Rectal smooth muscle tissue (tissue), 1 donor: ENCODE measurements at regions not wholly inside any gene's neighbourhood (a gene's known extent, or its start where the extent isn't known, plus 50 kb on each side); places are given as distances from the start of the nearest gene placed in this dataset.

Experiments used
- H3K27ac ChIP-seq: one replicate; pipeline ENCODE4 v1.7.0; 2013; ENCODE audit warnings: low read depth, low read length, inconsistent platforms
- H3K27me3 ChIP-seq: one replicate; pipeline ENCODE4 v1.7.0; 2013; ENCODE audit warnings: low read length; ENCODE audit not compliant: control insufficient read depth, insufficient read depth
- H3K36me3 ChIP-seq: one replicate; pipeline ENCODE4 v1.7.0; 2013; ENCODE audit warnings: low read length; ENCODE audit not compliant: control insufficient read depth, insufficient read depth
- H3K4me1 ChIP-seq: one replicate; pipeline ENCODE4 v1.7.0; 2013; ENCODE audit warnings: low read length; ENCODE audit not compliant: control insufficient read depth, insufficient read depth
- H3K4me3 ChIP-seq: one replicate; pipeline ENCODE4 v1.7.0; 2013; ENCODE audit warnings: low read length
- H3K9ac ChIP-seq: one replicate; pipeline ENCODE4 v1.7.0; 2013; ENCODE audit warnings: low read length

- no peak overlapping the region for H3K27ac ChIP-seq
- H3K9ac ChIP-seq = no peak overlapping the region
- no peaks in the 10 kb centered on the region for H3K36me3 ChIP-seq
- peaks cover 25% of the 10 kb centered on the region for H3K4me1 ChIP-seq
- H3K27me3 ChIP-seq = no peaks in the 10 kb centered on the region
- H3K4me3 ChIP-seq = no peak overlapping the region
Observed at GRCh38 chr15:39474657-39475056, 106.2 kb upstream of the THBS1 start.

- Histone ChIP-seq H3K4me1 (no peaks in the 10 kb centered on the region), H3K4me3 (no peak overlapping the region), H3K36me3 (no peaks in the 10 kb centered on the region), H3K27ac (no peak overlapping the region), H3K27me3 (no peaks in the 10 kb centered on the region), H3K9ac (no peak overlapping the region)
Observed at GRCh38 chr15:39478996-39479395, 101.9 kb upstream of the THBS1 start.

- no peak overlapping the region for H3K9ac ChIP-seq
- no peaks in the 10 kb centered on the region for H3K4me1 ChIP-seq
- no peaks in the 10 kb centered on the region for H3K36me3 ChIP-seq
- H3K4me3 ChIP-seq = no peak overlapping the region
- no peaks in the 10 kb centered on the region for H3K27me3 ChIP-seq
- H3K27ac ChIP-seq = no peak overlapping the region
Observed at GRCh38 chr15:39479911-39480310, 101.0 kb upstream of the THBS1 start.

- no peaks in the 10 kb centered on the region for H3K27me3 ChIP-seq
- H3K36me3 ChIP-seq = no peaks in the 10 kb centered on the region
- H3K9ac ChIP-seq = no peak overlapping the region
- H3K4me1 ChIP-seq = peaks cover 16% of the 10 kb centered on the region
- H3K4me3 ChIP-seq = no peak overlapping the region
- H3K27ac ChIP-seq = no peak overlapping the region
Observed at GRCh38 chr15:39482459-39482858, 98.4 kb upstream of the THBS1 start.

GRCh38 chr15:39486621-39487457 lies 94.0 kb upstream of the THBS1 start:
- no peaks in the 10 kb centered on the region for H3K36me3 ChIP-seq
- peak overlapping the region; percentile 89 for H3K27ac ChIP-seq
- H3K4me3 ChIP-seq = no peak overlapping the region
- H3K9ac ChIP-seq = no peak overlapping the region
- H3K4me1 ChIP-seq = peaks cover 54% of the 10 kb centered on the region
- H3K27me3 ChIP-seq = no peaks in the 10 kb centered on the region

GRCh38 chr15:39487458-39487735 lies 93.5 kb upstream of the THBS1 start:
- Histone ChIP-seq H3K27ac (peak overlapping the region; percentile 89), H3K4me1 (peaks cover 57% of the 10 kb centered on the region), H3K9ac (no peak overlapping the region), H3K27me3 (no peaks in the 10 kb centered on the region), H3K36me3 (no peaks in the 10 kb centered on the region), H3K4me3 (no peak overlapping the region)

- H3K27ac ChIP-seq = peak overlapping the region; percentile 89
- no peaks in the 10 kb centered on the region for H3K27me3 ChIP-seq
- H3K4me3 ChIP-seq = no peak overlapping the region
- H3K4me1 ChIP-seq = peaks cover 61% of the 10 kb centered on the region
- no peak overlapping the region for H3K9ac ChIP-seq
- H3K36me3 ChIP-seq = no peaks in the 10 kb centered on the region
Observed at GRCh38 chr15:39488516-39488915, 92.4 kb upstream of the THBS1 start.

- Histone ChIP-seq H3K27me3 (no peaks in the 10 kb centered on the region), H3K36me3 (no peaks in the 10 kb centered on the region), H3K27ac (peak overlapping the region; percentile 77), H3K9ac (no peak overlapping the region), H3K4me3 (no peak overlapping the region), H3K4me1 (peaks cover 61% of the 10 kb centered on the region)
Observed at GRCh38 chr15:39488961-39489360, 91.9 kb upstream of the THBS1 start.

- Histone ChIP-seq H3K4me3 (no peak overlapping the region), H3K36me3 (no peaks in the 10 kb centered on the region), H3K27me3 (no peaks in the 10 kb centered on the region), H3K4me1 (peaks cover 61% of the 10 kb centered on the region), H3K9ac (no peak overlapping the region), H3K27ac (peak overlapping the region; percentile 88)
Observed at GRCh38 chr15:39491115-39491885, 89.6 kb upstream of the THBS1 start.

- H3K36me3 ChIP-seq = no peaks in the 10 kb centered on the region
- no peaks in the 10 kb centered on the region for H3K27me3 ChIP-seq
- H3K9ac ChIP-seq = no peak overlapping the region
- peaks cover 60% of the 10 kb centered on the region for H3K4me1 ChIP-seq
- H3K27ac ChIP-seq = peak overlapping the region; percentile 88
- no peak overlapping the region for H3K4me3 ChIP-seq
Observed at GRCh38 chr15:39491886-39492490, 88.9 kb upstream of the THBS1 start.

GRCh38 chr15:39493424-39494067 lies 87.3 kb upstream of the THBS1 start:
- Histone ChIP-seq H3K4me3 (no peak overlapping the region), H3K4me1 (peaks cover 56% of the 10 kb centered on the region), H3K9ac (no peak overlapping the region), H3K27me3 (no peaks in the 10 kb centered on the region), H3K36me3 (no peaks in the 10 kb centered on the region), H3K27ac (no peak overlapping the region)

GRCh38 chr15:39494462-39494861 lies 86.4 kb upstream of the THBS1 start:
- Histone ChIP-seq H3K4me1 (peaks cover 57% of the 10 kb centered on the region), H3K27ac (no peak overlapping the region), H3K9ac (no peak overlapping the region), H3K4me3 (no peak overlapping the region), H3K27me3 (no peaks in the 10 kb centered on the region), H3K36me3 (no peaks in the 10 kb centered on the region)
